Fibroblast of skin of scalp (primary cell): ENCODE measurements at regions not wholly inside any gene's neighbourhood (a gene's known extent, or its start where the extent isn't known, plus 50 kb on each side); places are given as distances from the start of the nearest gene placed in this dataset.
"Not testable (repeated sequence)": the region's sequence is repeated elsewhere in the genome, so short reads cannot be mapped to it uniquely, and the experiment has no call there.

ENCODE experiments used
- DNase-seq: peaks from one replicate; pipeline ENCODE4 v3.0.0-alpha.2; 2013

DNA sequence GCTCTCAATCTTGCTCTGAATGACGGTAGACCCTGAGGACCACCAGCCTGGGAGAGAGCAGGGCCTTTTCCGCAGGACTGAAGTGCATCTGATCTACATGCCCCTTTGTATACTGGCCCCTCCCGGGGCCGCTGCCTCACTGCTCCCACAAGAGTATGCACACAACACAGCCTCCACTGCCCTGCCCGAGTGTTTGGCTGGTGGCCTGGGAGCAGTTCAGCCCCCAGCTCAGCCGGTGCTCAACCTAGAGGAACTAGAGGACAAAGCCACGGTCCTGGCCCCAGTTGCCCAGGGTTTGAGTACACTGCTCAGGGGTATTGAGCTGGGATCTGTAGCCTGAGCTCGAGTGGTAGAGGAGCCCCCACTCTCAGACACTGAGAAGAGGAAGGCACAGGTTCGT is 118.9 kb upstream of the CAB39 start:
- DNase-seq, result no peak

DNA sequence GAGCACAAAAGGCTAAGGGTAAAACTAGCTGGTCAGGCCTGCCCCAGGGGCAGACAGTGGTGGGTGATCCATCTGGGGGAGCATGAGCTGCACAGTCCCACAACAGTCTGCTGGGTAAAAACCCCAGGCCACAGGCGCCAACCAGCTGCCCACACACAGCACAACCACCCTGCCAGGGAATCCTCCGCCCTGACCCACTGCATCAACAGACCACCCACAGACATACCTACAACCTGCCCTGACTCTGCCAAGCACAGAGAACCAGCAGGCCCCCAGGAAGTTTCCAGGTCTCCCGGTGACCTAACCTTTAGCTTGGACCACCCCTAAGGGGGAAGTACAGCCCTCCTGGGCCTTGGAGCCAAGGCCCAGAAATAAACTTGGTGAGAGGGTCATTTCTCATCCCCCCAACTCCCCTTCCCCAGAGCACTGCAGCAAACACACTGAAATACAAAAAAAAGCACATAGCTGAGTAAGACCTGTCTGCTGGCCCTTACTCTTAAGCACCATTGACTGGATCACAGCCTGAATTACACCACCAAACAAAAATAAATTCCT is 118.3 kb upstream of the CAB39 start:
- no peak for DNase-seq

DNA sequence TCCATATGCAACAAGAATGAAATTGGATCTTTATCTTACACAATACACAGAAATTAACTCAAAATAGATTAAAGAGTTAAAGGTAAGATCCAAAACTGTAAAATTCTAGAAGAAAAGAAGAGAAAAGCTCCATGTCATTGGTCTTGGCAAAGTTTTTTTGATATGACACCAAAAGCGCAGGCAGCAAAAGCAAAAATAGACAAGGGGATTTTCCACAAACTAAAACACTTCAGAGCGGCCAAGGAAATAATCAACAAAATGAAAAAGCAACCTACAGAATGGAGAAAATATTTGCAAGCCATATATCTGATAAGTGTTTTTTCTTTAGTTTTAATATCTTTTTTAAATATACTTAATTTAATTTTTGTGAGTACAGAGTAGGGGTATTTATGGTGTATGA is 112.8 kb upstream of the CAB39 start:
- DNase-seq, result no peak

DNA sequence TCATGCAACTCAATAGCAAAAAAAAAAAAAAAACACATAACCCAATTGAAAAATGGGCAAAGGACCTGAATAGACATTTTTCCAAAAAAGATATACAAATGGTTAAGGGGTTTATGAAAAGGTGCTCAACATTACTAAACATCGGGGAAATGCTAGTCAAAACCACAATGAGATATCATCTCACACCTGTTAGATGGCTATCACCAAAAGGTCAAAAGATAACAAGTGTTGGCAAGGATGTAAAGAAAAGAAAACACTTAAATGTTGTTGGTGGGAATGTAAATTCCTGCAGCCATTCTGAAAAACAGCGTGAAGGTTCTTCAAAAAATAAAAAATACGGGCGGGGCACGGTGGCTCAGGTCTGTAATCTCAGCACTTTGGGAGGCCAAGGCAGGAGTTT is 112.4 kb upstream of the CAB39 start:
- DNase-seq, result no peak

DNA sequence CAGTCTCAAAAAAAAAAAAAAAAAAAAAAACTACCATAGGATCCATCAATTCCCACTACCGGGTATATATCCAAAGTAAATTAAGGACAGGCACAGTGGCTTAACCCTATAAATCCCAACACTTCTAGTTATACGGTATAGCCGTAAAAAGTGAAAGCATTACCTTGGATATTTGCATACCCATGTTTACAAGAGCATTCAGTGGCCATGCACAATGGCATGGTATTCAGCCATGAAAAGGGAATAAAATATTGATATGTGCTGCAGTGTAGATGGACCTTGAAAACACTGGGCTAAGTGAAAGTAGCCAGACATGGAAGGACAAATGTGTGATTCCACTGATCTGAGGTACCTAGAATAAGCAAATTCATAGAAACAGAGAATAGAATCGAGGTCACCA is 111.8 kb upstream of the CAB39 start:
- no peak for DNase-seq

DNA sequence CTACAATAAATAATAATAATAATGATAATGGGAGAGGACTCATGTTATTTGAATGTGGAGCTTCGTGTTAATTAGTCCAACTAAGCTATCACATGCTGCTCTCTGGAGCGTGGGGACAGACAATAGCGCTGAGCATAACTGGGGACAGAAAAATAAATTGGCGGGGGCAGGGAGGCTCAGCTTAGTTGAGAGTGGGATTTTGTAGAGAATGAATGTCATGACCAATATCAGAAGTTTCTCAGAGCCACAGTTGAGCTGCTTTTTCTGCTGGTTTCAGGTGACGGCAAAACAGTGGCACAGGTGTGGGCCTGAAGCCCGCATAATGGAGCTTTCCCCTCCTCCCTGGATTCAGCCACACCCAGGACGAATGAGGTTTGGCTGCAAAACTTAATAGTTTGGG is 111.1 kb upstream of the CAB39 start:
- DNase-seq, result no peak

DNA sequence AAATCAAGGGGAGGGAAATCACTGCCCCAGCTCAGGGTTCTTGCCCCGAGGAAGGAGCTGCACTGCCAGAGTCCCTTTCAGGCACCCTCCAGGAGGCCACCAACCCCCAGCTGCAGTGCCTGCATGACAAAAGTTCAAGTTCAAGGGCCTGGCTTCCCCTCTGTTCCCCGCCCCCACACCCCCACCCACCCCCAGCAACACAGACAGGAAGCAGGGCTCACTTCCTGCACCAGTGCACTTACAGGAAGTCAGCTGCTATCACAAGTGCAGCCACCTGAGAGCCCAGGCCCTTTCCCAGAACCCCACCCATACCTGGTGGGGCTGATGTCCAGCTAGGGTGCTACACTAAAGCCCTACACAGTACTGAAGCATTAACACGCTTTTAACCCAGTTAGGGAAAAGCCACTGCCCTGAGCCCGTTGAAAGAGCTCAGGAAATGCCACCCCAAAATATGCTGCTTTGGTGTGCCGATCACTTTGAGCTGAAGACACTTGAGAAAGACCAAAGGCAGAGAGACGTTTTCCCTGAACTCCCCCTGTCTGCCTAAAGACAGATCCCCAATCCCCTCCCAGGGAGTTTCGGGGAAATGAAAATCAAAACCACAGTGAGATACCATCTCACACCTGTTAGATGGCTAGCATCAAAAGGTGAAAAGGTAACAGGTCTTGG is 109.9 kb upstream of the CAB39 start:
- DNase-seq, result no peak

DNA sequence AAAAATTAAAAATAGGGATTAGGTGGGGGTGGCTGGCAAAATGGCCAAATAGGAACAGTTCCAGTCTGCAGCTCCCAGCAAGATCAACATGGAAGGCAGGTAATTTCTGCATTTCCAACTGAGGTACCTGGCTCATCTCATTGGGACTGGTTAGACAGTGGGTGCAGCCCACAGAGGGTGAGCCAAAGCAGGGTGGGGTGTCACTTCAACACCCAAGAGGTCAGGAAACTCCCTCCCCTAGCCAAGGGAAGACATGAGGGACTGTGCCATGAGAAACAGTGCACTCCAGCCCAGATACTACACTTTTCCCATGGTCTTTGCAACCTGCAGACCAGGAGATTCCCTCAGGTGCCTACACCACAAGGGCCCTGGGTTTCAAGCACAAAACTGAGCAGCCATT is 109.3 kb upstream of the CAB39 start:
- DNase-seq, result not testable (repeated sequence)

DNA sequence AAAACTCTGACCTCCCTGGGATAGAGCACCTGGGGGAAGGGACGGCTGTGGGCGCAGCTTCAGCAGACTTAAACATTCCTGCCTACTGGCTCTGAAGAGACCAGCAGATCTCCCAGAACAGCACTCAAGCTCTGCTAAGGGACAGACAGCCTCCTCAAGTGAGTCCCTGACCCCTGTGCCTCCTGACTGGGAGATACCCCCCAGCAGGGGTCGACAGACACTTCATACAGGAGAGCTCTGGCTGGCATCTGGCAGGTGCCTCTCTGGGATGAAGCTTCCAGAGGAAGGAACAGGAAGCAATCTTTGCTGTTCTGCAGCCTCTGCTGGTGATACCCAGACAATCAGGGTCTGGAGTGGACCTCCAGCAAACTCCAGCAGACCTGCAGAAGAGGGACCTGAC is 108.5 kb upstream of the CAB39 start:
- not testable (repeated sequence) for DNase-seq

DNA sequence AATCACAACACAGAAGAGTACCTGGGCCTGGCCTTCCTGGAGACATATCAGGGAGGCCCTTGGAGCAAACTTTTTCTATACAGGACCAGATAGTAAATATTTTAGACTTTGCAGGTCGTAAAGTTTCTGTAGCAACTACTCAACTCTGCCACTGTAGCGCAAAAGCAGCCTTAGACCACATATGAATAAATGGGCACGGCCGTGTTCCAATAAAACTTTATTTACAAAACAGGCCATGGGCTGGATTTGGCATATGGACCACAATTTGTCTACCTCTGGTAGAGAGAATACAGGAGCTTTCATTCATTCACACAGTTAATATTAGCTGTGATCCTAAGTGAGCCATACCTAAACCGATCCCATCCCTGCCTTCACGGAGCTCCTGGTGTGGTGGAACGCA is 98.6 kb upstream of the CAB39 start:
- DNase-seq, result no peak

DNA sequence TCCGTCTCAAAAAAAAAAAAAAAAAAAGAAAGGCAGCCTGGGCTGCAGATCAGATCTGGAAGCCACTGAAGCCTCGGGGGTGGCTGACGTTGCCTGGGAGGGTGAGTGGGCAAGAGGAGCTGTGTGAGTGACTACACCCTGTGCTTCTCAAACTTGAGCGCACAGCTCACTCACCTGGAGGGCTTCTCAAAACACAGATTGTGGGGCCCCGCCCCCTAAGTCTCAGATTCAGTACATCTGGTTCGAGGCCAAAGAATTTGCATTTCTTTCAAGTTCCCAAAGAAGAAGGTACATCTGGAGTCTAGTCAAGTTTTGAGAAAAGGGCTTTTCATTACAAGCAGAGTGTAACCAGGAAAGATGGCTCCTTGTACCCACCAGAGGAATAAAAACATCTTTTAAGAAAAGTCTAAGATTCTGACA is 97.7 kb upstream of the CAB39 start:
- DNase-seq, result no peak

DNA sequence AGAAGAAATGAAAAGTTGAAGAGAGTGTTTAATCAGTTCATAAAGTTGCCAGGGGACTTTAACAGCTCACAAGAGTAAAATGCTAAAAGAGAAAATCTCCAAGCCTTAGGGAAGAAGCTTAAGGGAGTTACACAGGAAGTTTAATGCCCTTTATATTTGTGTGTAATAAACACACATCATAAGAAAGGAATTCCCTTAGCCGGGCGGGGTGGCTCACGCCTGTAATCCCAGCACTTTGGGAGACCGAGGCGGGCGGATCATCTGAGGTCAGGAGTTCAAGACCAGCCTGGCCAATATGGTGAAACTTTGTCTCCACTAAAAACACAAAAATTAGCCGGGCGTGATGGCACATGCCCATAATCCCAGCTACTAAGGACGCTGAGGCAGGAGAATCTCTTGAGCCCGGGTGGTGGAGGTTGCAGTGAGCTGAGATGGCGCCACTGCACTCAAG is 95.4 kb upstream of the CAB39 start:
- DNase-seq, result peak; percentile 75

DNA sequence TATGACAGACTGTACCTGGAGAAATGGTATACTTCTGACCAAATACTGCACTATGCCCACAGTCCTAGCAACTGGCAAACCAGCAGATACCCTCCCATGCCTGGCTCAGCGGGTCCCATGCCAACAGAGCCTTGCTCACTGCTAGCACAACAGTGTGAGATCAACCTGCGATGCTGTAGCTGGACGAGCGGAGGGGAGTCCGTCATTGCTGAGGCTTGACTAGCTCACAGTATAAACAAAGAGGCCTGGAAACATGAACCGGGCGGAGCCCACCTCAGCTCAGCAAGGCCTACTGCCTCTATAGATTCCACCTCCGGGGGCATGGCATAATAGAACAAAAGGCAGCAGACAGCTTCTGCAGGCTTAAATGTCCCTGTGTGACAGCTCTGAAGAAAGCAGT is 93.2 kb upstream of the CAB39 start:
- DNase-seq, result no peak

DNA sequence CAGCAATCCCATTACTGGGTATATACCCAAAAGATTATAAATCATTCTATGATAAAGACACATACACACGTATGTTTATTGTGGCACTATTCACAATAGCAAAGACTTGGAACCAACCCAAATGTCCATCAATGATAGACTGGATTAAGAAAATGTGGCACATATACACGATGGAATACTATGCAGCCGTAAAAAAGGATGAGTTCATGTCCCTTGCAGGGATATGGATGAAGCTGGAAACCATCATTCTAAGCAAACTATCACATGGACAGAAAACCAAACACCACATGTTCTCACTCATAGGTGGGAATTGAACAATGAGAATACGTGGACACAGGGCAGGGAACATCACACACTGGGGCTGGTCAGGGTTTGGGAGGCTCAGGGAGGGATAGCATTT is 87.4 kb upstream of the CAB39 start:
- DNase-seq, result not testable (repeated sequence)

DNA sequence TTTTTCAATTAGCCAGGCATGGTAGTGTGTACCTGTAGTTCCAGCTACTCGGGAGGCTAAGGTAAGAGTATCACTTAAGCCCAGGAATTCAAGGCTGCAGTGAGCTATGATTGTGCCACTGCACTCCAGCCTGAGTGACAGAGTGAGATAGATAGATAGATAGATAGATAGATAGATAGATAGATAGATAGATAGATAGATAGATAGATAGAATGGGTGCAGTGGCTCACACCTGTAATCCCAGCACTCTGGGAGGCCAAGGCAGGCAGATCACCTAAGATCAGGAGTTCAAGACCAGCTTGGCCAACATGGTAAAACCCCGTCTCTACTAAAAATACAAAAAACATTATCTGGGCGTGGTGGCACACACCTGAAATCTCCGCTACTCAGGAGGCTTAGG is 85.6 kb upstream of the CAB39 start:
- DNase-seq, result not testable (repeated sequence)

DNA sequence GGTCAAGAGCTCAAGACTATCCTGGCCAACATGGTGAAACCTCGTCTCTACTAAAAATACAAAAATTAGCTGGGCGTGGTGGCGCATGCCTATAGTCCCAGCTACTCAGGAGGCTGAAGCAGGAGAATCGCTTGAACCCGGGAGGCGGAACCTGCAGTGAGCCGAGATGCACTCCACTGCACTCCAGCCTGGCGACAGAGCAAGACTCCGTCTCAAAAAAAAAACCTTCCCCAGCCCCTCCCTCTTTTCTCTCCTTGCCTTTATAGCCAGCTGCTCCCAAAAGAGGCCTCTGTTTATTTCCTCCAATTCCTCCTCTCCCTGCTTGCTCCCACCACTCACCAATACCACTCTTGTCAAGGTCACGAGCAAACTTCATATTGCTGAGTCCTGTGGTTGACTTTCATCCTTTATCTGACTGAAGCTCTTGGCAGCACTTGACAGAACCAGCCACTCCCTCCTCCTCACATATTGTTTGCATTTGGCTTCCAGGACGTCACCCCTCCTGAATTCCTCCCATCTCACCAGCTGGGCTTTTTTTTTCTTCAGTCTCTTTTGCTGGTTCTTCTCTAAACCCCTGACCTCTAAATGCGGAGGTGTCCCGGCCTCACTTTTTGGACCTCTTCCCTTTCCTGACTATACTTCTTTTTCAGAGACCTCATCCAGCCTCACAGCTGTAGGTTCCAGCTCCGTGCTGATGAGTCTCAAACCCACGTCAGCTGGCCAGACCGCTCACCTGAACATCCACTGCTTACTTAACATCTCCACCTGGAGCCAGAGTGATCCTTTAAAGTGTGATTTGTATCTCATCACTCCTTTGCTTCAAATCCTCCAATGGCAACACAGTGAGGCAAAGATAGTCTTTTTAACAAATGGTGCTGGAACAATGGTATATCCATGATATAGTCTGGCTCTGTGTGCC is 84.6 kb upstream of the CAB39 start:
- DNase-seq, result peak; percentile 26

DNA sequence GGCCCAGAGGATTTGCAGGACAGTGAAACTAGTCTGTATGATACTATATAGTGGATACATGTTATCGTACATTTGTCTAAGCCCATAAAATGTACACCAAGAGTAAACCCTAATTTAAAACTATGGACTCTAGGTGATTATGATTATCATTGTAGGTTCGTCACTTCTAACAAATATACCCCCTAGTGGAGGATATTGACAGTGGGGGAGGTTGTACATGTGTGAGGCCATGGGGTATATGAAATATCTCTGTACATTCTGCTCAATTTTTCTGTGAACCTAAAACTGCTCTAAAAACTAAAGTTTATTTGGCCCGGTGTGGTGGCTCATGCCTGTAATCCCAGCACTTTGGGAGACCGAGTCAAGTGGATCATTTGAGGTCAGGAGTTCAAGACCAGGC is 81.2 kb upstream of the CAB39 start:
- DNase-seq, result no peak

DNA sequence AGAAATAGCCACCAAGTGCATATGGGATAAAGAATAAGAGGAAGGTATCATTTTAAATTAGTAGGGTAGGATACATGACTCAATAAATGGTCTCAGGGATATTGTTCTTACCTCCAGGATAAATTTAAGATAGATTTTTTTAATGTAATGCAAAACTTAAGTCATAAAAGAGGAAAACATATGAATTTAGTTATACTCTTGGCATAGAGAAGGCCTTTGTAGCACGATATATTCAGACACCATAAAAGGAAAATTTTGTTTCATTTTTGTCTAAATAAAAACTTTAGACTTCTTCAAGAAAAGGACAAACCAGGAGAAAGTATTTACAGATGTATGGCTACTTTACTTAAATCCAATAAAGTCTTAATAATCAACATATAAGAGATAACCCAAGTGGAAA is 78.5 kb upstream of the CAB39 start:
- no peak for DNase-seq

DNA sequence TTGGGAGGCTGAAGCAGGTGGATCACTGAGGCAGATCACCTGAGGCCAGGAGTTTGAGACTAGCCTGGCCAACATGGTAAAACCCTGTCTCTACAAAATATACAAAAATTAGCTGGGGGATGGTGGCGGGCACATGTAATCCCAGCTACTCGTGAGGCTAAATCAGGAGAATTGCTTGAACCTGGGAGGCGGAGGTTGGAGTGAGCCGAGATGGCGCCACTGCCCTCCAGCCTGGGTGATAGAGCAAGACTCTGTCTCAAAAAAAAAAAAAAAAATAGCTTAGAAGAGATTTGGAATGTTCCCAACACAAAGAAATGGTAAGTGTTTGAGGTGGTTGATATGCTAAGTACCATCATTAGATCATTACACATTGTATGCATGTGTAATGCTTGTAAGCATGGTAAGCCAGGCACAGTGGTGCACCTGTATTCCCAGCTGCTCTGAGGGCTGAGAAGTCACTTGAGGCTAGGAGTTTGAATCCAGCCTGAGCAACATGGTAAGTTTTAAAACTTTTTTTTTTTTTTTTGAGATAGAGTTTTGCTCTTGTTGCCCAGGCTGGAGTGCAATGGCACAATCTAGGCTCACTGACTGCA is 77.8 kb upstream of the CAB39 start:
- not testable (repeated sequence) for DNase-seq

DNA sequence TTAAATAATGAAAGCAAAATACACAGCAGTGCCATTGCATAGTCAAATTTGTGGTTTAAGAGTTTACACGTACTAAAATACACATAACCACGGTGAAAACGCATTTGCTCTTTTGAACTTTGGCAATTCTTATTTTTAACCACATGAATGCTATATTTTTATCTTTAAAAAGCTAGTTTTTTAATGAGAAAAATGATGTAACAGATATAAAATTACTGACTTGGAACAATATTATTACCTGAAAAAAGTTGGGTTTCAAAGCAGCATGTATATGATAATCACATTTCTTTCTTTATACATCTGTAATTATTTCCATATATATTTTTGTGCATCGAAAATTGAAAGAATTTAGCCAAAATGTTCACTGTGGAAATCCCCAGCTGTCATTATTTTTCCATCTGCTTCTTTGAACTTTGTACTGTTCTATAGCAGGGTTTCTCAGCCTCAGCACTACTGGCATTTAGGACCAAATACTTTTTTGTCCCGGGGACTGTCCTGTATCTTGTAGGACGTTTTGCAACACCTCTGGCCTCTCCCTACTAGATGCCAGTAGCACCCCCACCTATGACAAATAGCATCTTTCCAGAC is 75.9 kb upstream of the CAB39 start:
- no peak for DNase-seq

DNA sequence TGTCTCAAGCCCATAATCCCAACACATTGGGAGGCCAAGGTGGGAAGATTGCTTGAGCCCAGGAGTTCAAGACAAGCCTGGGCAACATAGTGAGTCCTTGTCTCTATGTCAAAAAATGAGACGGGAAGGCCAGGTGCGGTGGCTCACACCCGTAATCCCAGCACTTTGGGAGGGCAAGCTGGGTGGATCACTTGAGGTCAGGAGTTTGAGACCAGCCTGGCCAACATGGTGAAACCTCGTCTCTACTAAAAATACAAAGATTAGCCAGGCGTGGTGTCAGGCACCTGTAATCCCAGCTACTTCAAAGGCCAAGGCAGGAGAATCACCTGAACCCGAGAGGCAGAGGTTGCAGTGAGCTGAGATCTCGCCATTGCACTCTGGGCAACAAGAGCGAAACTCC is 75.2 kb upstream of the CAB39 start:
- DNase-seq, result not testable (repeated sequence)

DNA sequence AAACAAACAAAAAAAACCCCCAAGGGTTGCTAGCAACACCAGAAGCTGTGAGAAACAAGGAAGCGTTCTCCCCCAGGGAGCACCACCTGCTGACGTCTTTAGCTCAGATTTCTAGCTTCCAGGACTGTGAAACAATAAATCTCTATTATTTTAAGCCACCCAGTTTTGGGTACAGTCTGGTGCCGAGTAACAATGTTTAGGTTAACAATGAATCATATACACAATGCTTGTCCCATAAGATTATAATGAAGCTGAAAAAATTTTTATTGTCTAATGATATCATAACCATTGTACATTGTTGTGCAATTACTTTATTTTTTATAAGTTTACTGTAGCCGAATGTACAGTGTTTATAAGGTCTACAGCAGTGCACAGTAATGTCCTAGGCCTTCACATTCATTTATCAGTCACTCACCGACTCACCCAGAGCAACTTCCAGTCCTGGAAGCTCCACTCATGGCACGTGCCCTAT is 72.1 kb upstream of the CAB39 start:
- DNase-seq, result no peak

DNA sequence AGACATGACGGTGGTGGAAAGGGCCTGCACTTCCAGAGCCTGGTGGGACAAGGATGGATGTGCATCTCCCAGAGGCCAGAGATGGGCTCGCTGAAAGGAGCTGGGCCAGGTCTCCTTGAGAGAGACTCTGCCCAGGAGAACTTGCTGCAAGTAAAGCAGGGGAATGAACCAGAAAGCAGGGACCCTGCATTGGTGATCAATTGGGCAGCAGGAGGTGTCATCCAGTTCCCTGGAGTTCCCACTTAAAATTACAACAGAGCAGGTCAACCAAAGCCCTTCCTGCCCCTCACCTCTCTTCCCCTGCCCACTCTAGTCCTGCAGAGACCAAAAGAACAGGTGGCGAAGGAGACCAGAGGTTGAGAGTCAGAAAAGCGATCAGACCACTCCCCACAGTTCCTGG is 69.7 kb upstream of the CAB39 start:
- DNase-seq, result no peak
